Vagina (tissue), 2 donors: ENCODE measurements at regions not wholly inside any gene's neighbourhood (a gene's known extent, or its start where the extent isn't known, plus 50 kb on each side); places are given as distances from the start of the nearest gene placed in this dataset.

Experiments
- DNase-seq, 2 donors: peaks; one replicate each; pipeline ENCODE4 v3.0.0-alpha.2; 2017; ENCODE audit errors: extremely low spot score in 2 of 2
- H3K27ac ChIP-seq: fragments of 200-600 bp; sonication (generic); one replicate; pipeline ENCODE4 v1.5.1; 2019
- H3K27me3 ChIP-seq: fragments of 200-600 bp; sonication (generic); one replicate; pipeline ENCODE4 v1.5.1; 2019
- H3K36me3 ChIP-seq, 2 donors: fragments of 200-600 bp; sonication (generic); one replicate each; pipeline ENCODE4 v1.5.1; 2017 to 2019
- H3K4me1 ChIP-seq: fragments of 200-600 bp; sonication (generic); one replicate; pipeline ENCODE4 v1.5.1; 2019
- H3K4me3 ChIP-seq, 2 donors: fragments of 200-600 bp; sonication (generic); 1 replicate in 1 of 2; 2 replicates in 1 of 2; pipeline ENCODE4 v1.5.1; 2016 to 2019
- H3K9me3 ChIP-seq: fragments of 200-600 bp; sonication (generic); one replicate; pipeline ENCODE4 v1.5.1; 2019
- CTCF ChIP-seq, 3 experiments: fragments of 450-650 bp in 2 of 3; fragments of 200-600 bp in 1 of 3; sonication (generic) in 1 of 3; IDR thresholded peaks; one replicate each; pipeline ENCODE4 v1.5.1; 2017 to 2019; ENCODE audit warnings: antibody characterized with exemption in 3 of 3, mild to moderate bottlenecking in 2 of 3, moderate library complexity in 2 of 3
- POLR2A ChIP-seq, 2 donors: fragments of 450-650 bp; IDR thresholded peaks; one replicate each; pipeline ENCODE4 v1.6.1; 2017; ENCODE audit warnings: antibody characterized with exemption in 2 of 2, mild to moderate bottlenecking in 2 of 2, moderate library complexity in 2 of 2
- POLR2AphosphoS5 ChIP-seq, 2 donors: sonication (generic); formaldehyde crosslinking; IDR thresholded peaks; one replicate each; pipeline ENCODE4 v1.9.0; 2017; ENCODE audit warnings: antibody characterized with exemption in 2 of 2, mild to moderate bottlenecking in 2 of 2, low read depth in 1 of 2; ENCODE audit not compliant: insufficient read depth in 1 of 2
- intact Hi-C: fragments of 100-400 bp; cut with DNase I; formaldehyde crosslinking; loops from one replicate; pipeline ENCODE4 v1.15.1; 2023

DNA sequence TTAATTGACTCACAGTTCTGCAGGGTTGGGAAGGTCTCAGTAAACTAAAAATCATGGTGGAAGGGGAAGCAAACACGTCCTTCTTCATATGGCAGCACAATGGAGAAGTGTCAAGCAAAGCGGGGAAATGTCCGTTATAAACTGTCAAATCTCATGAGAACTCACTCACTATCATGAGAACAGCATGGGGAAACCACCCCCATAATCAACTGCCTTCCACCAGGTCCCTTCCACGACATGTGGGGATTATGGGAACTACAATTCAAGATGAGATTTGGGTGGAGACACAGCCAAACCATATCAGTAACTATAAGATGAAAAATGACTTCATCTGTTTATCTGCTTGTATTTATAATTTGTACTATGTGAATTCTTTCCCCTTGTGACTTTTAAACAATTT is 577.6 kb upstream of the MDGA2 start:
- Histone ChIP-seq H3K36me3 (no peaks in the 10 kb centered on the region), H3K27me3 (no peaks in the 10 kb centered on the region), H3K27ac (no peak overlapping the region), H3K4me3 (no peak overlapping the region), H3K9me3 (no peaks in the 10 kb centered on the region), H3K4me1 (no peaks in the 10 kb centered on the region)
- intact Hi-C loops = no loop called here
- TF ChIP-seq POLR2AphosphoS5 (IDR thresholded peaks at IDR 0.05; ENCODE audit: insufficient read depth in 1 of 2, low read depth in 1 of 2) (no peak), CTCF (IDR thresholded peaks at IDR 0.05) (no peak), POLR2A (IDR thresholded peaks at IDR 0.05) (no peak)
- DNase-seq = no peak

GRCh38 chr14:48251290-48251689 is 575.9 kb upstream of the MDGA2 start:
- DNase-seq = no peak
- TF ChIP-seq POLR2A (IDR thresholded peaks at IDR 0.05) = no peak
- TF ChIP-seq CTCF (IDR thresholded peaks at IDR 0.05) = no peak
- TF ChIP-seq POLR2AphosphoS5 (IDR thresholded peaks at IDR 0.05; ENCODE audit: insufficient read depth in 1 of 2, low read depth in 1 of 2) = no peak
- Histone ChIP-seq H3K36me3 (no peaks in the 10 kb centered on the region), H3K4me1 (no peaks in the 10 kb centered on the region), H3K4me3 (no peak overlapping the region), H3K27me3 (no peaks in the 10 kb centered on the region), H3K27ac (no peak overlapping the region), H3K9me3 (no peaks in the 10 kb centered on the region)
- intact Hi-C loops = no loop called here

DNA sequence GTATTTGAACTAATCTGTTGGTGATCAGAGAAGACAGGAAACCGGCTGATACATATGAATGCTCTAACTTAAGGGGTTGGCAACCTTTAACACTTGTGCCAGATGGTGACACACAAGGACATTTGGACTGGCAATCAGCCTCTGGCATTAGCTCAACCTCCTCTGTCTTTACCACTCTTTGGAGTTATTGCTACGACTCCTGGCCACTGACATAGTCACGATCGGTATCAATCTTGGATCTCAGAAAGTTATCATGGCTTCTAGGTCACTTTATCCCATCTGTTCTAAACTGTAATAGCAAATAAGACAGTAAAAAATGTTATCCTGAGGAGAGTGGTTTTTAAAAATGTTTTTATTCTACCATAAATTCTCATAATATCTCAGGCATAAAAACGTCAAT is 575.2 kb upstream of the MDGA2 start:
- Histone ChIP-seq H3K27ac (no peak overlapping the region), H3K36me3 (no peaks in the 10 kb centered on the region), H3K4me3 (no peak overlapping the region), H3K4me1 (no peaks in the 10 kb centered on the region), H3K9me3 (no peaks in the 10 kb centered on the region), H3K27me3 (no peaks in the 10 kb centered on the region)
- TF ChIP-seq POLR2A (IDR thresholded peaks at IDR 0.05) (no peak), CTCF (IDR thresholded peaks at IDR 0.05) (no peak), POLR2AphosphoS5 (IDR thresholded peaks at IDR 0.05; ENCODE audit: insufficient read depth in 1 of 2, low read depth in 1 of 2) (no peak)
- intact Hi-C loops = no loop called here
- DNase-seq = no peak

DNA sequence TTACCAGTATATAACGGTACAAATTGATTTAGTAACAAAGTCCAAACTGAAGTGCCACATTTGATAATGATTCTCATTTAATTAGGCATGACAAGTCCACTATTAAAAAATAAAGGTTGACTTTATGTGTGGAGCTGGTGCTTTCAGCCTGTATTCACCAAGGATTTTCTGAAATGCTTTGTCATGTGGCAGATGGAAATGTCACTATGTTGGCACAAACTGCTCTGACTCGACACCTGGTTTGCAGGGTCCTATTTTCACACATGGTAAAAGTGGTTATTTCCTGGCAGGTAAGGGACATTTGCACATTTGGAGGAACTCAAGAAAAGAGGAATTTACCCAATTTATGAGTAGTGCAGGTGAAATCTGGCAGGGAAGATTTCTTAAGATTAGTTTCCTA is 572.6 kb upstream of the MDGA2 start:
- no peak for DNase-seq
- Histone ChIP-seq H3K27me3 (no peaks in the 10 kb centered on the region), H3K9me3 (no peaks in the 10 kb centered on the region), H3K27ac (no peak overlapping the region), H3K4me1 (no peaks in the 10 kb centered on the region), H3K36me3 (no peaks in the 10 kb centered on the region), H3K4me3 (no peak overlapping the region)
- intact Hi-C loops = no loop called here
- TF ChIP-seq POLR2A (IDR thresholded peaks at IDR 0.05) (no peak), CTCF (IDR thresholded peaks at IDR 0.05) (no peak), POLR2AphosphoS5 (IDR thresholded peaks at IDR 0.05; ENCODE audit: insufficient read depth in 1 of 2, low read depth in 1 of 2) (no peak)

GRCh38 chr14:48243900-48244299 is 568.5 kb upstream of the MDGA2 start:
- DNase-seq = no peak
- Histone ChIP-seq H3K27ac (no peak overlapping the region), H3K4me3 (no peak overlapping the region), H3K4me1 (no peaks in the 10 kb centered on the region), H3K27me3 (no peaks in the 10 kb centered on the region), H3K9me3 (no peaks in the 10 kb centered on the region), H3K36me3 (no peaks in the 10 kb centered on the region)
- TF ChIP-seq CTCF (IDR thresholded peaks at IDR 0.05) (no peak), POLR2A (IDR thresholded peaks at IDR 0.05) (no peak), POLR2AphosphoS5 (IDR thresholded peaks at IDR 0.05; ENCODE audit: insufficient read depth in 1 of 2, low read depth in 1 of 2) (no peak)
- intact Hi-C loops = no loop called here
